Neural cell (in vitro differentiated cells): ENCODE measurements at regions not wholly inside any gene's neighbourhood (a gene's known extent, or its start where the extent isn't known, plus 50 kb on each side); places are given as distances from the start of the nearest gene placed in this dataset.

Experiments
- H2AFZ ChIP-seq: fragments of 200-600, 300-800 bp; sonication (generic), shearing (Covaris generic); 2 replicates; pipeline ENCODE4 v1.6.0; 2014; ENCODE audit warnings: low read depth, mild to moderate bottlenecking, antibody characterized with exemption, low read length, moderate library complexity
- H3F3A ChIP-seq: fragments of 200-600 bp; shearing (Covaris generic); 2 replicates; pipeline ENCODE4 v1.6.1; 2016; ENCODE audit warnings: mild to moderate bottlenecking, moderate library complexity, mixed read lengths, antibody characterized with exemption, low read length; ENCODE audit not compliant: insufficient read depth, poor library complexity, severe bottlenecking
- H3K27ac ChIP-seq: fragments of 200-600, 300-800 bp; sonication (generic), shearing (Covaris generic); 2 replicates; pipeline ENCODE4 v1.5.1; 2014; ENCODE audit warnings: mild to moderate bottlenecking, low read length, moderate library complexity
- H3K27me3 ChIP-seq: fragments of 300-800, 200-600 bp; sonication (generic), shearing (Covaris generic); 2 replicates; pipeline ENCODE4 v1.6.0; 2014; ENCODE audit warnings: mild to moderate bottlenecking, low read depth, low read length, moderate library complexity; ENCODE audit not compliant: insufficient read depth
- H3K36me3 ChIP-seq: fragments of 300-800, 200-600 bp; sonication (generic), shearing (Covaris generic); 2 replicates; pipeline ENCODE4 v1.5.1; 2014; ENCODE audit warnings: mild to moderate bottlenecking, antibody characterized with exemption, low read length, moderate library complexity; ENCODE audit not compliant: insufficient read depth
- H3K4me2 ChIP-seq: fragments of 300-800, 200-600 bp; sonication (generic), shearing (Covaris generic); 2 replicates; pipeline ENCODE4 v1.6.0; 2014; ENCODE audit warnings: mild to moderate bottlenecking, low read length
- H3K4me3 ChIP-seq: fragments of 300-800, 200-600 bp; sonication (generic), shearing (Covaris generic); 2 replicates; pipeline ENCODE4 v1.5.1; 2014; ENCODE audit warnings: mild to moderate bottlenecking, low read length, moderate library complexity
- H3K79me2 ChIP-seq: fragments of 200-600 bp; shearing (Covaris generic); replicated peaks from 2 replicates; pipeline ENCODE4 v1.6.0; 2014; ENCODE audit warnings: mild to moderate bottlenecking, low read length, moderate library complexity; ENCODE audit not compliant: insufficient read depth
- H3K9ac ChIP-seq: fragments of 300-800, 200-600 bp; sonication (generic), shearing (Covaris generic); 2 replicates; pipeline ENCODE4 v1.6.1; 2016; ENCODE audit warnings: mild to moderate bottlenecking, low read length, mixed read lengths
- H3K9me2 ChIP-seq: fragments of 200-600 bp; shearing (Covaris generic); 2 replicates; pipeline ENCODE4 v1.6.1; 2016; ENCODE audit warnings: mild to moderate bottlenecking, low read length, mixed read lengths; ENCODE audit not compliant: insufficient read depth
- H3K9me3 ChIP-seq: fragments of 200-600, 300-800 bp; sonication (generic), shearing (Covaris generic); 2 replicates; pipeline ENCODE4 v1.6.1; 2016; ENCODE audit warnings: mild to moderate bottlenecking, mixed run types, low read length, moderate library complexity, mixed read lengths
- H4K20me1 ChIP-seq: fragments of 200-600 bp; shearing (Covaris generic); 2 replicates; pipeline ENCODE4 v1.6.1; 2016; ENCODE audit warnings: mild to moderate bottlenecking, mixed run types; ENCODE audit not compliant: insufficient read depth
- EP300 ChIP-seq: fragments of 450-650 bp; conservative IDR thresholded peaks from 2 replicates; pipeline ENCODE4 v1.6.1; 2014; ENCODE audit warnings: antibody characterized with exemption, mild to moderate bottlenecking, moderate library complexity; ENCODE audit not compliant: poor library complexity, severe bottlenecking
- EZH2 ChIP-seq: fragments of 200-600, 300-800 bp; shearing (Covaris generic), sonication (generic); IDR thresholded peaks from 2 replicates; pipeline ENCODE4 v1.6.1; 2014; ENCODE audit warnings: antibody characterized with exemption, low read length, borderline replicate concordance, mild to moderate bottlenecking; ENCODE audit not compliant: insufficient read depth, poor library complexity, severe bottlenecking
- MXI1 ChIP-seq: fragments of 450-650 bp; conservative IDR thresholded peaks from 2 replicates; pipeline ENCODE4 v1.6.1; 2014; ENCODE audit warnings: antibody characterized with exemption, mild to moderate bottlenecking; ENCODE audit not compliant: poor library complexity, severe bottlenecking
- POLR2AphosphoS5 ChIP-seq: IDR thresholded peaks from 2 replicates; pipeline ENCODE4 v1.6.1; 2012
- RAD21 ChIP-seq: fragments of 450-650 bp; conservative IDR thresholded peaks from 2 replicates; pipeline ENCODE4 v1.6.1; 2014; ENCODE audit warnings: antibody characterized with exemption, mild to moderate bottlenecking, moderate library complexity
- SMC3 ChIP-seq: fragments of 450-650 bp; conservative IDR thresholded peaks from 2 replicates; pipeline ENCODE4 v1.6.1; 2014; ENCODE audit warnings: antibody characterized with exemption, mild to moderate bottlenecking, moderate library complexity; ENCODE audit not compliant: poor library complexity
- TAF1 ChIP-seq: IDR thresholded peaks from 2 replicates; pipeline ENCODE4 v1.6.1; 2012; ENCODE audit warnings: low read depth
- TF ChIP-seq, protein P1 (sequence below): IDR thresholded peaks from 2 replicates; pipeline ENCODE4 v1.6.1; 2012; ENCODE audit warnings: borderline replicate concordance
- TF ChIP-seq, protein P2 (sequence below): fragments of 450-650 bp; IDR thresholded peaks from 2 replicates; pipeline ENCODE4 v1.5.1; 2014; ENCODE audit warnings: antibody characterized with exemption, mild to moderate bottlenecking, moderate library complexity; ENCODE audit not compliant: poor library complexity, severe bottlenecking

DNA sequence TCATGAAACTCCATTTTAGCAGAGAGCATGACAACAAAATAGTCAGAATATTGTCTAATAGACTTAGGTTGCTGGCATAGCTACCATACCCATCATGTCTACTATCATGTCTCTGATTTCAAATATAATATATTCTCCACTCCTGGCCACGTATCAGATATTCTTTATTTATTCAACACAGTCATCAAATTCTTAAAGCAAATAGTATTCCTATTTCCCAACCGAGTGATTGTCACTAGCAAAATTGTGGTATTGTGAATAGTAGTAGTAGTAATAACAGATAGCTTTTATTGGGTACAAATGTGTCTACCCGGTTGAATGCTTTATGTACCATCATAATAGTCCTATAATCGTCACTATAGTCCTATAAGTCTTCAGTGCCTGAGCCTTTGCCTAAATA lies 918.6 kb downstream of the KCNMA1 start:
- Histone ChIP-seq H3K36me3 (no peaks in the 10 kb centered on the region), H2AFZ (no peak overlapping the region), H4K20me1 (no peaks in the 10 kb centered on the region), H3K9ac (no peak overlapping the region), H3K4me3 (no peak overlapping the region), H3K27me3 (peaks cover 13% of the 10 kb centered on the region), H3K27ac (no peak overlapping the region), H3K9me2 (no peaks in the 10 kb centered on the region), H3K79me2 (no peaks in the 10 kb centered on the region), H3K9me3 (no peaks in the 10 kb centered on the region), H3F3A (peaks cover 10% of the 10 kb centered on the region), H3K4me2 (no peak overlapping the region)
- TF ChIP-seq TAF1 (no peak), POLR2AphosphoS5 (no peak), EZH2 (no peak), MXI1 (no peak), EP300 (no peak), SMC3 (no peak), RAD21 (no peak)
- TF ChIP-seq, protein P1, sequence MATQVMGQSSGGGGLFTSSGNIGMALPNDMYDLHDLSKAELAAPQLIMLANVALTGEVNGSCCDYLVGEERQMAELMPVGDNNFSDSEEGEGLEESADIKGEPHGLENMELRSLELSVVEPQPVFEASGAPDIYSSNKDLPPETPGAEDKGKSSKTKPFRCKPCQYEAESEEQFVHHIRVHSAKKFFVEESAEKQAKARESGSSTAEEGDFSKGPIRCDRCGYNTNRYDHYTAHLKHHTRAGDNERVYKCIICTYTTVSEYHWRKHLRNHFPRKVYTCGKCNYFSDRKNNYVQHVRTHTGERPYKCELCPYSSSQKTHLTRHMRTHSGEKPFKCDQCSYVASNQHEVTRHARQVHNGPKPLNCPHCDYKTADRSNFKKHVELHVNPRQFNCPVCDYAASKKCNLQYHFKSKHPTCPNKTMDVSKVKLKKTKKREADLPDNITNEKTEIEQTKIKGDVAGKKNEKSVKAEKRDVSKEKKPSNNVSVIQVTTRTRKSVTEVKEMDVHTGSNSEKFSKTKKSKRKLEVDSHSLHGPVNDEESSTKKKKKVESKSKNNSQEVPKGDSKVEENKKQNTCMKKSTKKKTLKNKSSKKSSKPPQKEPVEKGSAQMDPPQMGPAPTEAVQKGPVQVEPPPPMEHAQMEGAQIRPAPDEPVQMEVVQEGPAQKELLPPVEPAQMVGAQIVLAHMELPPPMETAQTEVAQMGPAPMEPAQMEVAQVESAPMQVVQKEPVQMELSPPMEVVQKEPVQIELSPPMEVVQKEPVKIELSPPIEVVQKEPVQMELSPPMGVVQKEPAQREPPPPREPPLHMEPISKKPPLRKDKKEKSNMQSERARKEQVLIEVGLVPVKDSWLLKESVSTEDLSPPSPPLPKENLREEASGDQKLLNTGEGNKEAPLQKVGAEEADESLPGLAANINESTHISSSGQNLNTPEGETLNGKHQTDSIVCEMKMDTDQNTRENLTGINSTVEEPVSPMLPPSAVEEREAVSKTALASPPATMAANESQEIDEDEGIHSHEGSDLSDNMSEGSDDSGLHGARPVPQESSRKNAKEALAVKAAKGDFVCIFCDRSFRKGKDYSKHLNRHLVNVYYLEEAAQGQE, result no peak
- TF ChIP-seq, protein P2, sequence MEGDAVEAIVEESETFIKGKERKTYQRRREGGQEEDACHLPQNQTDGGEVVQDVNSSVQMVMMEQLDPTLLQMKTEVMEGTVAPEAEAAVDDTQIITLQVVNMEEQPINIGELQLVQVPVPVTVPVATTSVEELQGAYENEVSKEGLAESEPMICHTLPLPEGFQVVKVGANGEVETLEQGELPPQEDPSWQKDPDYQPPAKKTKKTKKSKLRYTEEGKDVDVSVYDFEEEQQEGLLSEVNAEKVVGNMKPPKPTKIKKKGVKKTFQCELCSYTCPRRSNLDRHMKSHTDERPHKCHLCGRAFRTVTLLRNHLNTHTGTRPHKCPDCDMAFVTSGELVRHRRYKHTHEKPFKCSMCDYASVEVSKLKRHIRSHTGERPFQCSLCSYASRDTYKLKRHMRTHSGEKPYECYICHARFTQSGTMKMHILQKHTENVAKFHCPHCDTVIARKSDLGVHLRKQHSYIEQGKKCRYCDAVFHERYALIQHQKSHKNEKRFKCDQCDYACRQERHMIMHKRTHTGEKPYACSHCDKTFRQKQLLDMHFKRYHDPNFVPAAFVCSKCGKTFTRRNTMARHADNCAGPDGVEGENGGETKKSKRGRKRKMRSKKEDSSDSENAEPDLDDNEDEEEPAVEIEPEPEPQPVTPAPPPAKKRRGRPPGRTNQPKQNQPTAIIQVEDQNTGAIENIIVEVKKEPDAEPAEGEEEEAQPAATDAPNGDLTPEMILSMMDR, result no peak

GRCh38 chr10:76717141-76717540 lies 920.5 kb downstream of the KCNMA1 start:
- Histone ChIP-seq H2AFZ (no peak overlapping the region), H3K9ac (no peak overlapping the region), H3K36me3 (no peaks in the 10 kb centered on the region), H3K9me2 (no peaks in the 10 kb centered on the region), H3K79me2 (no peaks in the 10 kb centered on the region), H3K27ac (no peak overlapping the region), H3F3A (no peaks in the 10 kb centered on the region), H3K4me2 (no peak overlapping the region), H4K20me1 (no peaks in the 10 kb centered on the region), H3K4me3 (no peak overlapping the region), H3K27me3 (peaks cover 13% of the 10 kb centered on the region), H3K9me3 (no peaks in the 10 kb centered on the region)
- TF ChIP-seq RAD21 (no peak), EP300 (no peak), MXI1 (no peak), EZH2 (no peak)
- TF ChIP-seq, protein P2, result no peak
